A673 (cell line): ENCODE measurements at regions not wholly inside any gene's neighbourhood (a gene's known extent, or its start where the extent isn't known, plus 50 kb on each side); places are given as distances from the start of the nearest gene placed in this dataset.

Source experiments
- CTCF ChIP-seq: fragments of 300-800, 200-600 bp; sonication (generic); conservative IDR thresholded peaks from 2 replicates; pipeline ENCODE4 v1.5.1; 2017; ENCODE audit warnings: low read depth, mild to moderate bottlenecking, antibody characterized with exemption, low read length, moderate library complexity, mixed read lengths
- EZH2 ChIP-seq: fragments of 200-600 bp; sonication (generic); IDR thresholded peaks from 2 replicates; pipeline ENCODE4 v1.6.1; 2017; ENCODE audit warnings: borderline replicate concordance, low read depth, mild to moderate bottlenecking, mixed read lengths, antibody characterized with exemption, low read length; ENCODE audit not compliant: poor library complexity, severe bottlenecking

DNA sequence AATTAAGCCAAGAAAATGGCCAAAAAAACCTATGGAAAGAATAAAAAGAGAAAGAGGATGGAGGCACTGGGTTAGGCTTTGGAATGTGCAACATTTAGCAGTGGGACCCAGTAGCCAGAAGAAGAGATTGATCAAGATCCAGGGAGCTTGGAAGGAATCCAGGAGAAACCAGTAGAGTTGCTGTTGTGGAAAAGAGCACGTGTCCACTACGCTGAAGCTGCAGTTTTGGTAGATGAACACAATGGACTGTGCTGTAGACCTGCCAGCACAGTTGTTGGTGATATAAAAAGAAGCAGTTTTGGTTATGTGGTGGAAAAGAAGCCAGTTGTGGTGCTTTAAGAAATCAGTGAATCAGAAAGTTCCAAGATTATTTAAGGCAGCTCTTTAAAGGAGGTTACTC lies 802.2 kb upstream of the POM121L12 start:
- TF ChIP-seq EZH2 (no peak), CTCF (no peak)
